ENCODE measurements at regions not wholly inside any gene's neighbourhood (a gene's known extent, or its start where the extent isn't known, plus 50 kb on each side); places are given as distances from the start of the nearest gene placed in this dataset.

DNA sequence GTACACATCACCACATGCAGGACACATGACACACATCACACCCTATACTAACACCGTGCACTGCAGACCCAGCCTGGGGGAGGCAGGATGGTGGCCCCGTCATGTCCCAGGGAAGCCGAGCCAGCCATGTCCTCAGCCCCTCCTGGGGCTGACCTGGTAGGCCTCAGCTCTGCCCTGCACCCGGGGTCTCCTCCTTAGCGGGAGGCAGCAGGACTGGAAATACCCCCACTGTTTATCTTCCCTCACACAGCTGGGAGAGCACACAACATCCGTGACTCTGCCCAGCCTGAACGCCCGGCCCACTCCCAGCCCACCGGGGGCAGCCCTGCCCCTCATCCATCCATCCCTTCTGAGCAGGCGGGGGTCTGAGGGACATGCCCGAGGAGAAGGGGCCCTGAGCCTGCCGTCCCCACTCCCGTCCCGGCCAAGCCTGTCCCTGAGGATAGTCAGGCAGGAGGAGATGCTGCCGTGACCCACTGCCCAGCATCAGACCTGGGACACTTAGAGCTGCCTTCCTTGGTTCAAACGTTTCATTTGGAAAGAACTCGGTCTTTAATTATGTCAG, 945.0 kb downstream of the BRD1 start:
- Mint-ChIP-seq H3K27me3 (ENCODE audit: low read depth) (peaks cover 15% of the 10 kb centered on the region), H3K4me1 (no peaks in the 10 kb centered on the region), H3K4me3 (no peak overlapping the region), H3K27ac (no peak overlapping the region), H3K36me3 (ENCODE audit: low read depth) (no peaks in the 10 kb centered on the region), H3K9me3 (no peaks in the 10 kb centered on the region)
- TF ChIP-seq, protein P1, sequence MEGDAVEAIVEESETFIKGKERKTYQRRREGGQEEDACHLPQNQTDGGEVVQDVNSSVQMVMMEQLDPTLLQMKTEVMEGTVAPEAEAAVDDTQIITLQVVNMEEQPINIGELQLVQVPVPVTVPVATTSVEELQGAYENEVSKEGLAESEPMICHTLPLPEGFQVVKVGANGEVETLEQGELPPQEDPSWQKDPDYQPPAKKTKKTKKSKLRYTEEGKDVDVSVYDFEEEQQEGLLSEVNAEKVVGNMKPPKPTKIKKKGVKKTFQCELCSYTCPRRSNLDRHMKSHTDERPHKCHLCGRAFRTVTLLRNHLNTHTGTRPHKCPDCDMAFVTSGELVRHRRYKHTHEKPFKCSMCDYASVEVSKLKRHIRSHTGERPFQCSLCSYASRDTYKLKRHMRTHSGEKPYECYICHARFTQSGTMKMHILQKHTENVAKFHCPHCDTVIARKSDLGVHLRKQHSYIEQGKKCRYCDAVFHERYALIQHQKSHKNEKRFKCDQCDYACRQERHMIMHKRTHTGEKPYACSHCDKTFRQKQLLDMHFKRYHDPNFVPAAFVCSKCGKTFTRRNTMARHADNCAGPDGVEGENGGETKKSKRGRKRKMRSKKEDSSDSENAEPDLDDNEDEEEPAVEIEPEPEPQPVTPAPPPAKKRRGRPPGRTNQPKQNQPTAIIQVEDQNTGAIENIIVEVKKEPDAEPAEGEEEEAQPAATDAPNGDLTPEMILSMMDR (IDR thresholded peaks at IDR 0.05; ENCODE audit: unreplicated experiment in 3 of 3), result no peak

DNA sequence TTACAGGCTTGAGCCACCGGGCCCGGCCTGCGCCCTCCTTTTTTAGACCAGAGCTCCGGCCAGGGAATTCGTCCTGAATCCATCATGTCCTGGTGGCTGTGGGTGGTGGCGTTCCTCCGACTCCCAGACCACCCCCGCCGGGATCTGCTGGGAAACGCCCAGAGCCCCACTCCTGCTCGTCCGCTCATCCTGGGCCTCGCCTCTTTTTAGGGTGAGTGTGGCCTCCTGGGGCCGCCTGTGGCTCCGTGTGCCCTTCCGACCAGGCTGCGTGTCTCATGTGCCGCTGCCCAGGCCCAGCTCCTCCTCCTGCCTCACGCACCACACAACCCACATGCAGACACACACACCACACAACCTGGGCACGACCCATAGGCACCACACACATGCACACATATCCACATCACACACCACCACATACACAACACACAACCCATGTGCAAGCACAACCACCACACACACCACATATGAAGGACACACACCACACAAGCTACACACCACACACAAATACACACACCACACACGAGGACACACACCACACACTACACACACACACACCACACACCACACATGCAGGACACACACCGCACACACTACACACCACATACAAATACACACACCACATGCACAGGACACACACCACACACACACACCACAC, 946.2 kb downstream of the BRD1 start:
- H3K4me1 Mint-ChIP-seq, result no peaks in the 10 kb centered on the region
- H3K36me3 Mint-ChIP-seq (ENCODE audit: low read depth), result no peaks in the 10 kb centered on the region
- no peak overlapping the region for H3K4me3 Mint-ChIP-seq
- TF ChIP-seq, protein P1 (IDR thresholded peaks at IDR 0.05; ENCODE audit: unreplicated experiment in 3 of 3), result no peak
- H3K9me3 Mint-ChIP-seq, result no peaks in the 10 kb centered on the region
- no peak overlapping the region for H3K27ac Mint-ChIP-seq
- peaks cover 19% of the 10 kb centered on the region for H3K27me3 Mint-ChIP-seq (ENCODE audit: low read depth)

DNA sequence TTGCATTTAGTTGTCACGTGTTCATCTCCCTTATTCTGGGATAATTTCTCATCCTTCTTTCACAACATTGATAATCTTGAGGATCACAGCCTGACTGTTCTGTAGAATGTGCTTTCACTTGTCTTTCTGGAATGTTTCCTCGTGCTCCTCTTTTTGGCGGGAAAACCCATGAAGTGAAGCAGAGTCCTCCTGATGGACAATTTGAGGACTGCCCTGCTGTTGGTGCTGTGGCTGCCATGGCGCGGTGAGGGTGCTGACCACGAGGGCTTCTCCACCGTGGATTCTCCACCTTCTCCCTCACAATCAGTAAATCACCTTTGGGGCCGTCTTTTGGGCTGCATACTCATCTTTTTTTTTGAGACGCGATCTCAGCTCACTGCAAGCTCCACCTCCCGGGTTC, 946.9 kb downstream of the BRD1 start:
- Mint-ChIP-seq H3K27me3 (ENCODE audit: low read depth) (peaks cover 22% of the 10 kb centered on the region), H3K4me1 (no peaks in the 10 kb centered on the region), H3K4me3 (no peak overlapping the region), H3K36me3 (ENCODE audit: low read depth) (no peaks in the 10 kb centered on the region), H3K27ac (no peak overlapping the region), H3K9me3 (peaks cover 3% of the 10 kb centered on the region)
- TF ChIP-seq, protein P1 (IDR thresholded peaks at IDR 0.05; ENCODE audit: unreplicated experiment in 3 of 3), result no peak

DNA sequence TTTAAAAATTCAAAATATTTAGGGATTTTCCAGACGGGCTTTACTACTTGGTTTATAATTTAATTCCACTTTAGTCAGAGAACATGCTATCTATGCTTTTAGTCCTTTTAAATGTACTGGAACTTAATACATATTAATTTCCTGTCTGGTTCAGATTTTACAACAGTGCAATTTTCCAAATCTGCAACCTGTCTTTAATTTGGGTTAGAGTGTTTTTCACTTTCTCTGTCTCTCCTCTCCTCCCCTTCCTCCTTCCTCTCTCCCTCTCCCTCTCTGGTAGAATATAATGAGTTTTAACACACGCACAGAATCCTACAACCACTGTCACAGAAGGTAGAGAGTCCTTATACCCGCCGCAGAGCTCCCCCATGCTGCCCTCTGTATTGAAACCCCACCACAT, 950.7 kb downstream of the BRD1 start:
- no peak overlapping the region for H3K27ac Mint-ChIP-seq
- TF ChIP-seq, protein P1 (IDR thresholded peaks at IDR 0.05; ENCODE audit: unreplicated experiment in 3 of 3), result no peak
- no peak overlapping the region for H3K4me3 Mint-ChIP-seq
- H3K9me3 Mint-ChIP-seq, result peaks cover 3% of the 10 kb centered on the region
- no peaks in the 10 kb centered on the region for H3K4me1 Mint-ChIP-seq
- H3K36me3 Mint-ChIP-seq (ENCODE audit: low read depth), result no peaks in the 10 kb centered on the region
- peaks cover 26% of the 10 kb centered on the region for H3K27me3 Mint-ChIP-seq (ENCODE audit: low read depth)

DNA sequence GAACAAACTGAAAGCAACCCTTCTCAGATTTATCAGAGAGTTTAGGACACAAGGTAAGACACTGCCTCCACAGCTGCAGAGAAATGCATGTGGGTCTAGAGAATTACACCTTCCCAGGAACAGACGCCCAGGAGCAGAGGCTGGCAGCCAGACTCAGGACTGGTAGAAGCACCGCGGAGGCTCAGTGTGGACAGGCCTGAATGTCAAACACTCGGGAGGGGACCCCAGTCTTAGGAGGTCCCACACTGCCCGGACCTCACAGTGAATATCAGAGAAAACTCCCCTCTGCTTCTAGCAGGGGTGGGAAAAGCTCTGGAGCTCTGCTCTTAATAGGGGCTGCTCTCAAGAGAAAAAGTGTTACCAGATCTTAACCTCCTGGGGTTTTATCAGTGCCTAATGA, 952.7 kb downstream of the BRD1 start:
- peaks cover 26% of the 10 kb centered on the region for H3K27me3 Mint-ChIP-seq (ENCODE audit: low read depth)
- no peak overlapping the region for H3K27ac Mint-ChIP-seq
- no peak overlapping the region for H3K4me3 Mint-ChIP-seq
- TF ChIP-seq, protein P1 (IDR thresholded peaks at IDR 0.05; ENCODE audit: unreplicated experiment in 3 of 3), result no peak
- no peaks in the 10 kb centered on the region for H3K4me1 Mint-ChIP-seq
- no peaks in the 10 kb centered on the region for H3K36me3 Mint-ChIP-seq (ENCODE audit: low read depth)
- peaks cover 7% of the 10 kb centered on the region for H3K9me3 Mint-ChIP-seq

DNA sequence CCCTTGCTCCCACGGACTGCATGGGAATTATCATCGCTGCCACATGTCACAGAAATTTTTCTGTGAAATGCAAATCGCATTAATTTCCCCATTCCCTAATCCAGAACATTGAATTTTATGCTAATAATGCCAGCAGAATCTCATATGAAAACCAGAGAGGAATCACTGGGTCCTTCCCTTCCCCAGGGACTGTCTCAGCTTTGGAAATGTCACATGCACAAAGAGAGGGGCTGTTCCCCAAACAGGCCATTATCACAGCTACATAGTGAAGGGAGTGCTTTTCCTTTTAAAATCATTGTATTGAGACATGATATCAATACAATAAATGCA, 954.5 kb downstream of the BRD1 start:
- Mint-ChIP-seq H3K27me3 (ENCODE audit: low read depth) (peaks cover 23% of the 10 kb centered on the region), H3K27ac (no peak overlapping the region), H3K9me3 (peaks cover 7% of the 10 kb centered on the region), H3K4me1 (peaks cover 3% of the 10 kb centered on the region), H3K36me3 (ENCODE audit: low read depth) (no peaks in the 10 kb centered on the region), H3K4me3 (no peak overlapping the region)
- TF ChIP-seq, protein P1 (IDR thresholded peaks at IDR 0.05; ENCODE audit: unreplicated experiment in 3 of 3), result no peak

Measured in nephron (organoid).